ENCODE measurements at regions not wholly inside any gene's neighbourhood (a gene's known extent, or its start where the extent isn't known, plus 50 kb on each side); places are given as distances from the start of the nearest gene placed in this dataset.

- TF ChIP-seq POLR2A (IDR thresholded peaks at IDR 0.05; ENCODE audit: low read length) (no peak), GATA1 (IDR thresholded peaks at IDR 0.05; ENCODE audit: low read depth, low read length) (no peak)
Measured at GRCh38 chr3:64848822-64849221, 161.0 kb upstream of the ADAMTS9 start.
